PC-3 (cell line): ENCODE measurements at regions not wholly inside any gene's neighbourhood (a gene's known extent, or its start where the extent isn't known, plus 50 kb on each side); places are given as distances from the start of the nearest gene placed in this dataset.

Source experiments
- CTCF ChIP-seq: fragments of 300-600 bp; sonication (generic); conservative IDR thresholded peaks from 2 replicates; pipeline ENCODE4 v1.5.1; 2017; ENCODE audit warnings: antibody characterized with exemption, low read depth, mild to moderate bottlenecking, low read length
- EZH2 ChIP-seq: fragments of 300-600 bp; sonication (generic); IDR thresholded peaks from one replicate; pipeline ENCODE4 v1.6.1; 2017; ENCODE audit warnings: antibody characterized with exemption, mild to moderate bottlenecking, low read length; ENCODE audit not compliant: unreplicated experiment

GRCh38 chr7:63046612-63047011 lies 952.0 kb upstream of the ZNF722 start:
- TF ChIP-seq CTCF = no peak
- TF ChIP-seq EZH2 = no peak
